DOHH2 (cell line): ENCODE measurements at regions not wholly inside any gene's neighbourhood (a gene's known extent, or its start where the extent isn't known, plus 50 kb on each side); places are given as distances from the start of the nearest gene placed in this dataset.

Experiments used
- H3F3A ChIP-seq: fragments of 200-600 bp; sonication (generic), shearing (Covaris generic); 2 replicates; pipeline ENCODE4 v1.6.0; 2016; ENCODE audit warnings: antibody characterized with exemption, mild to moderate bottlenecking; ENCODE audit not compliant: control insufficient read depth, insufficient read depth
- H3K27ac ChIP-seq: fragments of 200-600 bp; sonication (generic); 2 replicates; pipeline ENCODE4 v1.5.1; 2014; ENCODE audit warnings: low read depth, mild to moderate bottlenecking, low read length, moderate library complexity
- H3K27me3 ChIP-seq: fragments of 200-600 bp; sonication (generic); 2 replicates; pipeline ENCODE4 v1.6.1; 2014; ENCODE audit warnings: mild to moderate bottlenecking, low read length, mixed read lengths; ENCODE audit not compliant: control insufficient read depth
- H3K36me3 ChIP-seq: fragments of 200-600 bp; sonication (generic); 2 replicates; pipeline ENCODE4 v1.6.1; 2014; ENCODE audit warnings: mild to moderate bottlenecking, low read length, moderate library complexity, mixed read lengths; ENCODE audit not compliant: control insufficient read depth
- H3K4me1 ChIP-seq: fragments of 200-600 bp; sonication (generic); 2 replicates; pipeline ENCODE4 v1.6.1; 2014; ENCODE audit warnings: mild to moderate bottlenecking, low read length, mixed read lengths; ENCODE audit not compliant: control insufficient read depth
- H3K4me2 ChIP-seq: fragments of 200-600 bp; sonication (generic); 2 replicates; pipeline ENCODE4 v1.6.0; 2014; ENCODE audit warnings: mild to moderate bottlenecking, low read length, moderate library complexity
- H3K4me3 ChIP-seq: fragments of 200-600 bp; sonication (generic); 2 replicates; pipeline ENCODE4 v1.5.1; 2014; ENCODE audit warnings: mild to moderate bottlenecking, low read length, mixed read lengths
- H3K79me2 ChIP-seq: fragments of 200-600 bp; sonication (generic); 2 replicates; pipeline ENCODE4 v1.6.1; 2014; ENCODE audit warnings: mild to moderate bottlenecking, low read length, mixed read lengths; ENCODE audit not compliant: control insufficient read depth
- H3K9me2 ChIP-seq: fragments of 200-600 bp; sonication (generic); replicated peaks from 2 replicates; pipeline ENCODE4 v1.6.1; 2014; ENCODE audit warnings: mild to moderate bottlenecking, low read length, mixed read lengths; ENCODE audit not compliant: control insufficient read depth
- H3K9me3 ChIP-seq: fragments of 200-600 bp; sonication (generic); 2 replicates; pipeline ENCODE4 v1.6.1; 2014; ENCODE audit warnings: antibody characterized with exemption, low read length, mixed read lengths; ENCODE audit not compliant: control insufficient read depth, insufficient read depth
- H4K20me1 ChIP-seq: fragments of 200-600 bp; sonication (generic); 2 replicates; pipeline ENCODE4 v1.6.0; 2014; ENCODE audit warnings: low read depth, mild to moderate bottlenecking, antibody characterized with exemption, low read length, moderate library complexity; ENCODE audit not compliant: control insufficient read depth, insufficient read depth
- EZH2phosphoT487 ChIP-seq: fragments of 200-600 bp; sonication (generic); IDR thresholded peaks from 2 replicates; pipeline ENCODE4 v1.6.1; 2017; ENCODE audit warnings: borderline replicate concordance, mild to moderate bottlenecking, antibody characterized with exemption, low read length, moderate library complexity, mixed read lengths
- TF ChIP-seq, protein P1 (sequence below): fragments of 200-600 bp; sonication (generic); IDR thresholded peaks from one replicate; pipeline ENCODE4 v1.5.1; 2014; ENCODE audit warnings: antibody characterized with exemption, mild to moderate bottlenecking, low read depth, low read length; ENCODE audit not compliant: poor library complexity, severe bottlenecking

DNA sequence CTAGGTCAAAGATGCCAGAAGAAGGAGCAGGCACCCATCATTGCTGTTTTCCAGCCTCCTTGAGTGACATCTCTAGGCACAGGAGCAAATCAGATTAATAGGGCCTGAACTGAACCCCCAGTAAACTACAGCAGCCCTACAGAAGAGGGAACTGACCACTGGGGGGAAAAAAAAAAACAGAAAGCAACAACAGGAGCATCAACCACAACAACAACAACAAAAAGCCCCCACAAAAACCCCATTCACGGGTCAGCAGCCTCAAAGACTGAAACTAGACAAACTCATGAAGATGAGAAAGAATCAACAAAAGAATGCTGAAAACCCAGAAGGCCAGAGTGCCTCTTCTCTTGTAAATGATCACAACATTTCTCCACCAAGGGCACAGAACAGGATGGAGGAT, 537.4 kb upstream of the BTBD3 start:
- Histone ChIP-seq H3K79me2 (no peaks in the 10 kb centered on the region), H3K9me2 (no peaks in the 10 kb centered on the region), H3K9me3 (peaks cover 9% of the 10 kb centered on the region; the same call in 1 of the 2 replicates), H4K20me1 (no peaks in the 10 kb centered on the region), H3F3A (no peaks in the 10 kb centered on the region), H3K4me1 (no peaks in the 10 kb centered on the region), H3K4me3 (no peak overlapping the region), H3K36me3 (no peaks in the 10 kb centered on the region), H3K4me2 (no peak overlapping the region), H3K27me3 (no peaks in the 10 kb centered on the region), H3K27ac (no peak overlapping the region)
- TF ChIP-seq EZH2phosphoT487: no peak
- TF ChIP-seq, protein P1, sequence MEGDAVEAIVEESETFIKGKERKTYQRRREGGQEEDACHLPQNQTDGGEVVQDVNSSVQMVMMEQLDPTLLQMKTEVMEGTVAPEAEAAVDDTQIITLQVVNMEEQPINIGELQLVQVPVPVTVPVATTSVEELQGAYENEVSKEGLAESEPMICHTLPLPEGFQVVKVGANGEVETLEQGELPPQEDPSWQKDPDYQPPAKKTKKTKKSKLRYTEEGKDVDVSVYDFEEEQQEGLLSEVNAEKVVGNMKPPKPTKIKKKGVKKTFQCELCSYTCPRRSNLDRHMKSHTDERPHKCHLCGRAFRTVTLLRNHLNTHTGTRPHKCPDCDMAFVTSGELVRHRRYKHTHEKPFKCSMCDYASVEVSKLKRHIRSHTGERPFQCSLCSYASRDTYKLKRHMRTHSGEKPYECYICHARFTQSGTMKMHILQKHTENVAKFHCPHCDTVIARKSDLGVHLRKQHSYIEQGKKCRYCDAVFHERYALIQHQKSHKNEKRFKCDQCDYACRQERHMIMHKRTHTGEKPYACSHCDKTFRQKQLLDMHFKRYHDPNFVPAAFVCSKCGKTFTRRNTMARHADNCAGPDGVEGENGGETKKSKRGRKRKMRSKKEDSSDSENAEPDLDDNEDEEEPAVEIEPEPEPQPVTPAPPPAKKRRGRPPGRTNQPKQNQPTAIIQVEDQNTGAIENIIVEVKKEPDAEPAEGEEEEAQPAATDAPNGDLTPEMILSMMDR: no peak

DNA sequence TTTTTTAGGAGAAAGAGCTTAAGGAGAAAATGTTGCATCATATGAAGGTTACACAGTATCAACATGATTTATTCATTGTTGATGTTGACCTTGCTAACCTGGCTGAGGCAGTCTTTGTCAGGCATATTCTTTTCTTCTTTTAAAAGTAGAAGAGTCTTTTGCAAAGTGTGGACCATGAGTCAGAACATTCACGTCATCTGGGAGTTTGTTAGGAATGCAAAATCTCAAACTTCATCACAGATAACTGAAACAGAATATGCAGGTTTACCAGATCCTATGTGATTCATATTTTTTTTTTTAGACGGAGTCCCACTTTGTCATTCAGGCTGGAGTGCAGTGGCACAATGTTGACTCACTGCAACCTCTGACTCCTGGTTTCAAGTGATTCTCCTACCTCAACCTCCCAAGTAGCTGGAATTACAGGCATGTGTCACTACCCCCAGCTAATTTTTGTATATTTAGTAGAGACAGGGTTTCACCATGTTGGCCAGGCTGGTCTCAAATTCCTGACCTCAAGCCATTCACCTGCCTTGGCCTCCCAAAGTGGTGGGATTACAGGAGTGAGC, 530.4 kb upstream of the BTBD3 start:
- Histone ChIP-seq H3K4me3 (no peak overlapping the region), H3K4me1 (no peaks in the 10 kb centered on the region), H3F3A (no peaks in the 10 kb centered on the region), H3K9me2 (no peaks in the 10 kb centered on the region), H3K36me3 (no peaks in the 10 kb centered on the region), H3K79me2 (no peaks in the 10 kb centered on the region), H4K20me1 (no peaks in the 10 kb centered on the region), H3K27ac (no peak overlapping the region), H3K27me3 (no peaks in the 10 kb centered on the region), H3K9me3 (no peaks in the 10 kb centered on the region), H3K4me2 (no peak overlapping the region)
- no peak for TF ChIP-seq EZH2phosphoT487
- TF ChIP-seq, protein P1: no peak

GRCh38 chr20:11389186-11389585, 528.5 kb upstream of the BTBD3 start:
- Histone ChIP-seq H3K4me3 (no peak overlapping the region), H3K79me2 (no peaks in the 10 kb centered on the region), H3K4me2 (no peak overlapping the region), H3K4me1 (no peaks in the 10 kb centered on the region), H3K9me2 (no peaks in the 10 kb centered on the region), H3K27ac (no peak overlapping the region), H4K20me1 (no peaks in the 10 kb centered on the region), H3F3A (no peaks in the 10 kb centered on the region), H3K36me3 (no peaks in the 10 kb centered on the region), H3K9me3 (no peaks in the 10 kb centered on the region), H3K27me3 (no peaks in the 10 kb centered on the region)
- TF ChIP-seq EZH2phosphoT487: no peak
- TF ChIP-seq, protein P1: no peak

DNA sequence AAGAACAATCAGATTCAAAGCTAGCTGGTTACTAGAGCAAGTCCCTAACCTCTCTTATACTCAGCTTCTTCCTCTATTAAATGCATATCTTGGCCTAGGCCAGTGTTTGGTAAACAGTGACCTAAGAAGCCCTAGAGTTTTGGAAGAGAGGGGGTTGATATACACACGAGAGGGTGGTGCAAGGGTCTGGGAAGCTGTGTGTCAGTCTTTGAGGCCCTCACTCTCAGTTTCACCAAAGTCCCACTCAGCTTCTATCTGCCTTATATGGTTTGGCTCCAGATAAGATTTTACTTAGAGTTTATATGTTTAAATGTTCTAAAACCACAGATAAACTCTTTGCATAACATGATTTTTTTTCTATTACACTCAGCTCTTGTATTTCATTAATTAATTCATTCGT, 526.1 kb upstream of the BTBD3 start:
- Histone ChIP-seq H3K4me2 (no peak overlapping the region), H3K4me1 (no peaks in the 10 kb centered on the region), H4K20me1 (no peaks in the 10 kb centered on the region), H3K36me3 (no peaks in the 10 kb centered on the region), H3K9me3 (no peaks in the 10 kb centered on the region), H3K27me3 (no peaks in the 10 kb centered on the region), H3K79me2 (no peaks in the 10 kb centered on the region), H3K9me2 (no peaks in the 10 kb centered on the region), H3K27ac (no peak overlapping the region), H3K4me3 (no peak overlapping the region), H3F3A (no peaks in the 10 kb centered on the region)
- TF ChIP-seq, protein P1: no peak
